Stimulated activated naive B cell treated with anti-CD40 and anti-IgM and Interleukin-4, amounts not matched to agents 10 μg/mL and 1 μg/mL and 100 μg/mL, for 72 hours (primary cell): ENCODE measurements at regions not wholly inside any gene's neighbourhood (a gene's known extent, or its start where the extent isn't known, plus 50 kb on each side); places are given as distances from the start of the nearest gene placed in this dataset.
"Not testable (repeated sequence)": the region's sequence is repeated elsewhere in the genome, so short reads cannot be mapped to it uniquely, and the experiment has no call there.

Experiments
- ATAC-seq, 2 donors: fragments of 150-1000 bp; cut with Tn5 transposase; replicated peaks; 2 replicates each; pipeline ENCODE4 v1.10.0; 2021; ENCODE audit warnings: moderate library complexity in 1 of 2
- DNase-seq: peaks from one replicate; pipeline ENCODE4 v3.0.0; 2021
- H3K27ac Mint-ChIP-seq: one replicate; pipeline ENCODE4 v1.8.0; 2022; ENCODE audit warnings: mild to moderate bottlenecking, mixed read lengths
- H3K27me3 Mint-ChIP-seq, 2 donors: one replicate each; pipeline ENCODE4 v1.8.0; 2022; ENCODE audit warnings: mixed read lengths in 2 of 2
- H3K36me3 Mint-ChIP-seq, 2 donors: one replicate each; pipeline ENCODE4 v1.8.0; 2022; ENCODE audit warnings: mixed read lengths in 2 of 2, mild to moderate bottlenecking in 1 of 2
- H3K4me1 Mint-ChIP-seq, 2 donors: one replicate each; pipeline ENCODE4 v1.8.0; 2022; ENCODE audit warnings: mixed read lengths in 2 of 2, mild to moderate bottlenecking in 1 of 2
- H3K4me3 Mint-ChIP-seq, 2 donors: one replicate each; pipeline ENCODE4 v1.8.0; 2022; ENCODE audit warnings: mild to moderate bottlenecking in 2 of 2, mixed read lengths in 2 of 2, moderate library complexity in 1 of 2
- H3K9me3 Mint-ChIP-seq, 2 donors: one replicate each; pipeline ENCODE4 v1.8.0; 2022; ENCODE audit warnings: mixed read lengths in 2 of 2, mild to moderate bottlenecking in 1 of 2

DNA sequence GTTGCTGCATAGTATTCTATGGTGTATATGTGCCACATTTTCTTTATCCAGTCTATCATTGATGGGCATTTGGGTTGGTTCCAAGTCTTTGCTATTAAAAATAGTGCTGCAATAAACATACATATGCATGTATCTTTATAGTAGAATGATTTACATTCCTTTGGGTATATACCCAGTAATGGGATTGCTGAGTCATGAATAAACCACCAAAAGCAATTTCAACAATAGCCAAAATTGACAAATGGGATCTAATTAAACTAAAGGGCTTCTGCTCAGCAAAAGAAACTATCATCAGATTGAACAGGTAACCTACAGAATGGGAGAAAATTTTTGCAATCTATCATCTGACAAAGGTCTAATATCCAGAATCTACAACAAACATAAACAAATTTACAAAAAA lies 101.4 kb upstream of the FAM47B start:
- not testable (repeated sequence) for H3K4me1 Mint-ChIP-seq, H3K36me3 Mint-ChIP-seq, ATAC-seq, H3K27ac Mint-ChIP-seq, DNase-seq, H3K9me3 Mint-ChIP-seq, H3K27me3 Mint-ChIP-seq, H3K4me3 Mint-ChIP-seq

DNA sequence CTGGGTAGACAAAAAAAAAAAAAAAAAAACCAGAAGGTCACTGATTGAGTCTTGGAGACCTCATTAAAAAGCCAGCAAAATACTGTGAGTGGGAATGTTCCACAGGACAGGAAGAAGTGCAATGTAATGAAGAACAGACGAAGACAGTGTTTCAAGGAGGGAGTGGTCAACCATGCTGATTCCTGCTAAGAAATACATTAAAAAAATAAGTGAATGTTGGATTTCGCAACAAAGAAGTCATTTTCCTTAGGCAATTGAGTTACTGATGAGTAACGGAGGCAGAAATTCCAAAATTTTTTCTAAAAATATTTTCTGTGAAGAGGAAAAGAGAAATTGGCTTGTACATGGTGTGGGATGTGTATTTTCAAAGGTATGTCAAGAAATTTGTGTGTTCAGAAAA lies 94.3 kb upstream of the FAM47B start:
- Mint-ChIP-seq H3K4me3 (no peak overlapping the region), H3K27ac (no peak overlapping the region)

DNA sequence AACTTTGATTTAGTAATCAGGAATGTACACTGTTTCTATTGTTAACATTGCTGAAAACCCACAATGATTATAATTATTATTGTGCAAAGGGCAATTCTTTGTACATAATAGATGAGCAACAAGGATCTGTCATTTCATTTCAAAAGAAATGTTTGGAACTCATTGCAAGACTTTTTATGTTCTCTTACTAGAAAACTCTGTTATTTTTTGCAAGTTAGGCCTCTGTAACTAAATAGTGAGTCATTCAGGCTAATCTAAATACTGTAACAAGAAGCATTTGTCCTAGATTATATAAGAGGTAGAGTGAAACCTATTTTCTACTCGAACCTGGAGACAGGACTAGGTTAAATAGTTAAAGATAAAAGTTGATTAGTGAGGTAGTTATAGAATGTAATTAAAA lies 93.2 kb upstream of the FAM47B start:
- Mint-ChIP-seq H3K36me3 (no peaks in the 10 kb centered on the region), H3K27ac (no peak overlapping the region), H3K4me3 (no peak overlapping the region), H3K9me3 (peaks cover 0 to 4% of the 10 kb centered on the region in 2 donors), H3K4me1 (no peaks in the 10 kb centered on the region), H3K27me3 (no peaks in the 10 kb centered on the region)
- ATAC-seq (no peak), DNase-seq (no peak)

More for the DNA sequence above, 94.3 kb upstream of the FAM47B start:
- H3K36me3 Mint-ChIP-seq = no peaks in the 10 kb centered on the region
- no peaks in the 10 kb centered on the region for H3K4me1 Mint-ChIP-seq
- ATAC-seq (no peak), DNase-seq (no peak)
- no peaks in the 10 kb centered on the region for H3K27me3 Mint-ChIP-seq
- peaks cover 0 to 4% of the 10 kb centered on the region in 2 donors for H3K9me3 Mint-ChIP-seq

DNA sequence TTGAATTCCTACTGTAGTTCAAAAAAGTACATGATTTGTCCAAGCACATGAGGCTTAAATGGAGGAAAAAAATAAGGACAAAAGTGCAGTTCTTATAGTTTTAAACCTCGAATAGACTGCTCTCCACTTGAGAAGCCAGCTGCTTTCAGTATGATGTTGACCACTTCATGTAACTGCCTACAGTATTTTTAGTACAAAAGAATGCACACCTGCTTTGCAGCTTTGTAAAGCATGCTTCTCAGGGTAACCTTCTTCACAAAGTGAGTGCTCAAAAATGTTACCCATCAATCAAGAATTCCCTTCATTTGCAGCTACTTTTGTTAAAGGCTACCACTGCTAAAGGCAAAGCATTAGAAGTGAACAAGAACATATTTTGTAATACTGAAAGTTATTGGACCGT lies 83.4 kb upstream of the FAM47B start:
- no peak overlapping the region for H3K27ac Mint-ChIP-seq
- H3K27me3 Mint-ChIP-seq = no peaks in the 10 kb centered on the region
- no peaks in the 10 kb centered on the region for H3K36me3 Mint-ChIP-seq
- no peaks in the 10 kb centered on the region for H3K4me1 Mint-ChIP-seq
- no peak overlapping the region for H3K4me3 Mint-ChIP-seq
- ATAC-seq (no peak), DNase-seq (no peak)
- peaks cover 0 to under 1% of the 10 kb centered on the region in 2 donors for H3K9me3 Mint-ChIP-seq

DNA sequence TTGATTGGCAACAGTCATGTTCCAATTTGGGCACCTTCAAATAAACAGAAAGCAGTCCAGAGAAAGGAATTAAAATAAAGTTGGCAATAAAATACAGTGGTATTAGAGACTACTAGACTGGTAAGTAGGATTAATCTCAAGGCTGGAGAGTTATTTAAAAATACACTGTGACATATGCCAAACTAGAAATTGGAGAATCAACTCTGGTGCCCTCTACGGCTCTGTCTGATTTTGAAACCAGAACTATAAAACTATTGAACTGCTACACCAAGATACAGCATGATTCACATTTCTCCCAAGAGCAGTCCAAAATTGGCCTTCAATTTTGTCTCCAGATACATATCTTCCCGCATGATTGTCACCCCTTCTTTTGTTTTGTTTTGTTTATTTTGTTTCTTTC lies 78.7 kb upstream of the FAM47B start:
- DNase-seq (no peak), ATAC-seq (no peak)
- H3K27me3 Mint-ChIP-seq = no peaks in the 10 kb centered on the region
- H3K4me1 Mint-ChIP-seq = no peaks in the 10 kb centered on the region
- H3K27ac Mint-ChIP-seq = no peak overlapping the region
- H3K4me3 Mint-ChIP-seq = no peak overlapping the region
- H3K9me3 Mint-ChIP-seq = peaks cover 4 to 5% of the 10 kb centered on the region in 2 donors
- no peaks in the 10 kb centered on the region for H3K36me3 Mint-ChIP-seq

DNA sequence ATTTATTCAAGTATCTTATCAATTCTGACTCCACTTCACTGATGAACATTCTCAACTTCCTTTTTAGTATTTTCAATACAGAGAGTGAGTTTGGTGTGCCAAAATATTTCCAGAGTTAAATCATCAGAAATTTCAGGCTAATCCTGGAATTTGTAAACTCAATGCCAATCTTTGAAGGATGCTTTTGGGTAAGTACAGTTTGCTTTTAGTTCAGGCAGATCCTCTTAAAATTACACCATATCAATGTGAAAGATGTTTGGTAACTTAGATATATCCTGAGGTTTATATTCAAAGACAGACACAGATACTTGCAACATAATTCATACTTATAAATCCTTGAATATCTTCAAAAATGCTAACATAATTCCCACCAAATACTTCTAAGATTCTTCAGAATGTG lies 76.0 kb upstream of the FAM47B start:
- ATAC-seq (no peak), DNase-seq (no peak)
- no peaks in the 10 kb centered on the region for H3K4me1 Mint-ChIP-seq
- no peak overlapping the region for H3K4me3 Mint-ChIP-seq
- no peak overlapping the region for H3K27ac Mint-ChIP-seq
- H3K9me3 Mint-ChIP-seq = peaks cover 9 to 16% of the 10 kb centered on the region in 2 donors
- H3K36me3 Mint-ChIP-seq = no peaks in the 10 kb centered on the region
- H3K27me3 Mint-ChIP-seq = no peaks in the 10 kb centered on the region

DNA sequence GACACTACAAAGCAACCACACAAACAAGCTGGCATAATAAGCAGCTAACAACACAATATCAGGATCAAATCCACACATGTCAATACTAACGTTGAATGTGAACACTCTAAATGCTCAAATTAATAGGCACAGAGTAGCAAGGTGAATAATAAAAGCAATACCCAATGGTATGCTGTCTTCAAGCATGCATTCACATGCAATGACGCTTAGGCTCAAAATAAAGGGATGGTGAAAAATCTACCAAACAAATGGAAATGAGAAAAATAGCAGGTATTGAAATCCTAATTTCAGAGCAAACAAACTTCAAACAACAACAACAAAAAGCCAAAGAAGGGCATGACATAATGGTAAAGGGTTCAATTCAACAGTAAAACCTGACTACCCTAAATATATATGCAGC lies 74.0 kb upstream of the FAM47B start:
- no peak for DNase-seq
- H3K27me3 Mint-ChIP-seq = no peaks in the 10 kb centered on the region
- no peak for ATAC-seq
- H3K36me3 Mint-ChIP-seq = no peaks in the 10 kb centered on the region
- no peak overlapping the region for H3K4me3 Mint-ChIP-seq
- H3K27ac Mint-ChIP-seq = no peak overlapping the region
- H3K4me1 Mint-ChIP-seq = no peaks in the 10 kb centered on the region
- H3K9me3 Mint-ChIP-seq = peaks cover 11 to 16% of the 10 kb centered on the region in 2 donors

DNA sequence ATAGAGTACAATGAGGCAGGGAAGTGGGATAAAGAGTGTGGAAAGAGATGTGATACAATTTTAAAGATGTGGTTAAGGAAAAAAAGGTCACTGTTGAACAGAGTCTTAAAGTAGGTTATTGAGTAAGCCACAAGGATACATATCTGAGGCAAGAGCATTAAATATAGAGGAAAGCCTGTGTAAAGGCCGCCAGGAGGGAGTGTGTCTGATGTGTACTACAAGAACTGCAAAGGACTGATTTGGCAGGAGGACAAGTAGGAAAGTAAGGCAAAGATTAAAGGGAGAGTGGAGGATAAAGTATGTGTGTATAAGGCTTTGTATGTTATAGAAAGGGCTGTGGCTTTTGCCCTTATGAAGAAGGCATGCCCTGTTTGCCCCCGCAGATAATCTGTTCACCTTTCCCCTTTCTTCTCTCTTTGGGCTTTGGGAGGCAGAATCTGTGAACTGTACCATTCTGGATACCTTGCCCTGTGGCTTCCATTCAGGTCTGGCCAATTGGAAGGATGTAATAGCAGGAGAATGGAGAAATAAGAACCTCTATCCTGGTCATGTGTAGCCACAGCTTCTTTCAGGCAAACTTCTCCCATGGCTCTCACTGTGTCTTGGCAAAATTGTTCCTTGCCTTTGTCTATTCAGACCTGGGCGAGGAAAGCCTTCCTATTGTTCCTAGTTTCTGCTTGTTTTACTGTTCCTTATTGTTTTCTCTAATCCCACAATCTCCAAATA lies 68.9 kb upstream of the FAM47B start:
- Mint-ChIP-seq H3K4me3 (no peak overlapping the region), H3K4me1 (no peaks in the 10 kb centered on the region), H3K27ac (no peak overlapping the region), H3K36me3 (no peaks in the 10 kb centered on the region), H3K27me3 (no peaks in the 10 kb centered on the region), H3K9me3 (peaks cover 7 to 12% of the 10 kb centered on the region in 2 donors)
- DNase-seq (no peak), ATAC-seq (no peak)

DNA sequence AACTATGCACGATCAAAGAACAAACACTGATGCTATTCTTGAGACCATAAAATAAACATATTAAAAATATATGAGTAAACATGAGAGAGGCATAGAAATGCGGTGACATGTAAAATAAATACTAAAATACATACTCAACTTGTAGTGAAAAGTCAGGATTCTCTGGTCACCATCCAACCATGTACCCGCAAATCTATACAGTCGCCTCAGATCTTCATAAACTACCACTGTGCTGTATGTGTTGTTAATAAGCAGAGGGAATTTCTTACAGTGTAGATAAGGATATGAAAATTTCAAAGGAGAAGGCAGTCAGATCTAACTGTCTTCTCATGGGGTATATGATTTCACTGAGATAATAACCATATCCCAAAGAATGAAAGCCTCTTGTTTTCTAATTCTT lies 67.8 kb upstream of the FAM47B start:
- ATAC-seq = no peak
- Mint-ChIP-seq H3K36me3 (no peaks in the 10 kb centered on the region), H3K4me1 (no peaks in the 10 kb centered on the region), H3K4me3 (no peak overlapping the region), H3K9me3 (peaks cover 2 to 12% of the 10 kb centered on the region in 2 donors), H3K27me3 (no peaks in the 10 kb centered on the region), H3K27ac (no peak overlapping the region)
- no peak for DNase-seq

DNA sequence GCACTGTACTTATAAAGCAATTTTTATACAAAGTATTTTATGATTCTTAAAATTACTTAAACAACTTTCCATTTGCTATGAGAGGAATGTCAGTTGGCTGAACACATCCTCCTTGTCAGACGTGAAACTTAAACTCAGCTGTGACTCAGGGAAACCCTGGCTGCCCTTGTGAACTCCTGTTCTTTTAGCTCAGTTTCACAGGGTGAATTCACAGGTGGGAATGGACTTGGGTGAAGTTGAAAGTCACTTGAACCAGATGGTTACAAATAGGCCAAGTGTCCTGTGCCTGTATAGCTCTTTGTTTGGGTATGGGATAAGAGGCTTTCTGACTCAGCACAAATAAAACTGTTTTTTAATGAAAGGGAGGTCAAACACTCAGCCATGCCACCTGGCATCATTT lies 67.4 kb upstream of the FAM47B start:
- ATAC-seq (no peak), DNase-seq (no peak)
- no peak overlapping the region for H3K4me3 Mint-ChIP-seq
- peaks cover 2 to 12% of the 10 kb centered on the region in 2 donors for H3K9me3 Mint-ChIP-seq
- H3K27ac Mint-ChIP-seq = no peak overlapping the region
- no peaks in the 10 kb centered on the region for H3K4me1 Mint-ChIP-seq
- H3K27me3 Mint-ChIP-seq = no peaks in the 10 kb centered on the region
- H3K36me3 Mint-ChIP-seq = no peaks in the 10 kb centered on the region

DNA sequence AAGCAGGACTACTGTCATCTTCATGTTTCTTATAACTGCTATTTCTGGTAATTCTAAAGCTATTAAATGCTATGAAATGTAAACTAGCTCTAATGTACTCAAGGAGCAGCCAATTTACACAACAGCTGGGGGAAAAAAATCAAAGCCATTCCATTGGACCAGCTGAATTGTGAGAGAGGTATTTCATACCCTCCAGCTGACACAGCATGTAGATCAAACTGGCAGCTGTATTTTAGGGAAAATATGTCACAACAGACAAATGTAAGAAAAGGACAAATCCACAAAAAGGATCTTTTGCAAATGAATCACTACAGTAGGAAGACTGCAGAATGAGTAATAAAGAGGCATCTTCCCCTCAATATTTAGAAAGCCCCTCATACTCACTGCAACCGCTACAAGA lies 65.2 kb upstream of the FAM47B start:
- Mint-ChIP-seq H3K27me3 (no peaks in the 10 kb centered on the region), H3K27ac (no peak overlapping the region), H3K4me3 (no peak overlapping the region), H3K9me3 (peaks cover 0 to 1% of the 10 kb centered on the region in 2 donors), H3K4me1 (no peaks in the 10 kb centered on the region), H3K36me3 (no peaks in the 10 kb centered on the region)
- DNase-seq (no peak), ATAC-seq (no peak)

DNA sequence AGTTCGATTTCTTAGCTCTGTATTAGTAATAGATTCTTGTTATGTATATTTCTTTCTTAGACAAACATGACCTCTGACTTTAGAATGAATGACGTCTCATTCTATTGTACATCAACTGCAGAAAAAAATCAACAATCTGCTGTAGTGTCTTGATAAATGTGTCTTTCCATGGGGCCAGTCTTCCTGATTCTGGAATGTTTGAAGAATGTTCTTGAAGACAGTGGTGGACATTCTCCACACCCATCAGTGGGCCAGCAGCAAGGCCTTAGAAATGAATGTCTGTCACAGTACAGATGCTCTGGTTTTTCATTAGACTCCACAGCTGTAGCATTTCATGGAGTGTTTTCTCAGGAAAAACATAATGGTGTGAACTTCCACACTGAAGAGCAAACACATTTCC lies 63.2 kb upstream of the FAM47B start:
- Mint-ChIP-seq H3K4me1 (no peaks in the 10 kb centered on the region), H3K4me3 (no peak overlapping the region), H3K27ac (no peak overlapping the region)

DNA sequence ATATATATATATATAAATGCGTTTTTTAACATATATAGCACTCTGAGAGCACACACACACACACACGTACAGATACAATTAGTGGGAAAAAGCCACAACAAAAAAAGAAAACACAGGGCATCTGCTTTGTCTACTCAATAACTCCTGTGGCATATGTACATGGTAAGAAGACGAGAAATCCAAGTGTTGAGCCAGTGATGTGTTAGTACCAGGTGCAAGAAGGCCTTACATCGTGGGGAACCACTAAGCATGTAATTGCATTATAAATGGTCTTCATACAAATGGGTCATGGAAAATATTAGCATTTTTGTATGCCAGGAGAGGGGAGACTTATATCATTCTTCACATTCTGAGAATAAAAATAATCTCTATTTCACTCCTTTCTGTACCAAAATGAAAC lies 62.7 kb upstream of the FAM47B start:
- DNase-seq (no peak), ATAC-seq (no peak)
- Mint-ChIP-seq H3K4me1 (no peaks in the 10 kb centered on the region), H3K9me3 (peaks cover 0 to 1% of the 10 kb centered on the region in 2 donors), H3K4me3 (no peak overlapping the region), H3K27me3 (no peaks in the 10 kb centered on the region), H3K27ac (no peak overlapping the region), H3K36me3 (no peaks in the 10 kb centered on the region)

More for the DNA sequence above, 63.2 kb upstream of the FAM47B start:
- Mint-ChIP-seq H3K36me3 (no peaks in the 10 kb centered on the region), H3K27me3 (no peaks in the 10 kb centered on the region), H3K9me3 (peaks cover 0 to 1% of the 10 kb centered on the region in 2 donors)
- ATAC-seq (no peak), DNase-seq (no peak)

DNA sequence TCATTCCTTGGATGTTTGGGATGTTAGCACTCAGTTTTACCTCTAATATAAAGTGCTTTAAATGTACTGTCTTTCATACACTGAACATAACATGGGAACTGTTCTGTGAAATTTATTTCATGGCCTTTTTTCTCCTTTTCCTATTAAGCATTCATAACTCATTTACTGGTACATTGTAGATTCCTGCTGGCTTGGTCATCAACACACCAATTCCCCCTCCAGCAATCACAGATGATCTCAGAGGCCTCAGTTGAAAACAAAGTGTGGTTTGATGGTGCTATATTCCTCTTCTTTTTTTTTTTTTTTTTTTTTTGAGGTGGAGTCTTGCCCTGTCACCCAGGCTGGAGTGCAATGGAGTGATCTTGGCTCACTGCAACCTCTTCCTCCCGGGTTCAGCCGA lies 61.9 kb upstream of the FAM47B start:
- no peak for ATAC-seq
- Mint-ChIP-seq H3K4me3 (no peak overlapping the region), H3K27ac (no peak overlapping the region), H3K9me3 (peaks cover 0 to 1% of the 10 kb centered on the region in 2 donors), H3K36me3 (no peaks in the 10 kb centered on the region), H3K27me3 (no peaks in the 10 kb centered on the region), H3K4me1 (no peaks in the 10 kb centered on the region)
- no peak for DNase-seq

DNA sequence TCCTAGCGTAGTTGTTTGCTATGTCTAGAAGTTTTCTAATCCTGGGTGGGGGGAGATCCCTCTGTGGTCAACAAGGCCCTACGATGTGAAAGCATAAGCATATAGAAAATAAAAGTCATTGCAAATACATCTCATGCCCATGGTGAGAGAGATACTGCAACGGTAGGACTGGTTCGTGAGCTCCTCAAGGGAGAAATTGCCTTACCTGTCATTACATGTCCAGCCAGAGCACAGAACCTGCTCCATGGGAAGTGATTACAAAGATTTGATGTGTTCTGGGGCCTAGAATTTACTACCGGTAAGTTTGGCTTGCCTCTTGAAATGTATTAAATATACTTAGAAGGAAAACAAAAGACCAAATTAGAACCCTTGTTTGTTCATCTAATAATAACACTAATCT lies 60.9 kb upstream of the FAM47B start:
- Mint-ChIP-seq H3K27me3 (no peaks in the 10 kb centered on the region), H3K36me3 (no peaks in the 10 kb centered on the region)
- no peak for DNase-seq

DNA sequence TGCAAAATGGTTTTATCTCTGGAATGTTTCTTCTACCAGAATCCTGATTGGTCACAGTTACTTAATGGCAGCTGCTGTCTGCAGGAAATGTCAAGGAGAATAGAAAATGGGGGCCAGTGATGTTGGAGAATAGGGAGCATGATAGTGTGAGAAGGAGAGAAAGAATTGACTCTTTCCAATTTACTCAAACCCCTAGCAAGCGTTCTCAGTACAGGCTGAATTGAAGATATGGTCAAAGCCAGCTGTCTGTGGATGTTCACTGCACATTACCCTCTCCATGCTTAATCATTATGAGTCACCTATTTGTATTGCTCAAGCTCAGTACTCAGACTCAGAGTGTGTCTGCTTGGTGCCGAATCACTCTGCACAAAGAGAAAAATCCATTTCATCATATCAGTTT lies 57.8 kb upstream of the FAM47B start:
- peaks cover 0 to 1% of the 10 kb centered on the region in 2 donors for H3K9me3 Mint-ChIP-seq
- no peak for ATAC-seq
- DNase-seq = no peak
- no peaks in the 10 kb centered on the region for H3K36me3 Mint-ChIP-seq
- H3K4me1 Mint-ChIP-seq = no peaks in the 10 kb centered on the region
- no peaks in the 10 kb centered on the region for H3K27me3 Mint-ChIP-seq
- no peak overlapping the region for H3K4me3 Mint-ChIP-seq
- no peak overlapping the region for H3K27ac Mint-ChIP-seq

More for the DNA sequence above, 60.9 kb upstream of the FAM47B start:
- Mint-ChIP-seq H3K4me1 (no peaks in the 10 kb centered on the region), H3K9me3 (peaks cover 0 to 1% of the 10 kb centered on the region in 2 donors), H3K4me3 (no peak overlapping the region), H3K27ac (no peak overlapping the region)
- no peak for ATAC-seq
